Transverse colon (tissue), 4 donors: ENCODE measurements at regions not wholly inside any gene's neighbourhood (a gene's known extent, or its start where the extent isn't known, plus 50 kb on each side); places are given as distances from the start of the nearest gene placed in this dataset.

Source experiments
- DNase-seq: peaks from one replicate; pipeline ENCODE4 v3.0.0-alpha.2; 2019
- H3K27ac ChIP-seq, 4 donors: fragments of 200-600 bp; sonication (generic); 2 replicates each; pipeline ENCODE4 v1.5.1; 2016 to 2018; ENCODE audit warnings: inconsistent platforms in 4 of 4
- H3K27me3 ChIP-seq: fragments of 200-600 bp; sonication (generic); 2 replicates; pipeline ENCODE4 v1.5.1; 2017; ENCODE audit warnings: inconsistent platforms
- H3K36me3 ChIP-seq, 4 donors: fragments of 200-600 bp; sonication (generic); 2 replicates each; pipeline ENCODE4 v1.5.1; 2017 to 2019; ENCODE audit warnings: inconsistent platforms in 4 of 4
- H3K4me1 ChIP-seq, 4 donors: fragments of 200-600 bp; sonication (generic); 2 replicates each; pipeline ENCODE4 v1.5.1; 2017 to 2020; ENCODE audit warnings: inconsistent platforms in 4 of 4
- H3K4me3 ChIP-seq, 4 donors: fragments of 200-600 bp; sonication (generic); 1 replicate in 1 of 4; 2 replicates in 3 of 4; pipeline versions ENCODE4 v1.5.1 to v1.6.1; 2017 to 2019; ENCODE audit warnings: inconsistent platforms in 4 of 4
- H3K9me3 ChIP-seq, 2 donors: fragments of 200-600 bp; sonication (generic); 2 replicates each; pipeline ENCODE4 v1.5.1; 2017 to 2019; ENCODE audit warnings: inconsistent platforms in 2 of 2
- EP300 ChIP-seq: sonication (generic); formaldehyde crosslinking; IDR thresholded peaks from one replicate; pipeline ENCODE4 v1.6.1; 2017; ENCODE audit warnings: antibody characterized with exemption, low read depth
- POLR2A ChIP-seq: fragments of 450-650 bp; IDR thresholded peaks from one replicate; pipeline ENCODE4 v1.6.1; 2016; ENCODE audit warnings: antibody characterized with exemption, mild to moderate bottlenecking, moderate library complexity
- POLR2AphosphoS5 ChIP-seq, 3 donors: sonication (generic); formaldehyde crosslinking; IDR thresholded peaks; one replicate each; pipeline ENCODE4 v1.6.1; 2016; ENCODE audit warnings: antibody characterized with exemption in 3 of 3
- WGBS, 2 donors: methylation state at CpG; one replicate each; pipeline ENCODE4 v1.1.5; 2018; ENCODE audit warnings: low coverage in 1 of 2; 5-methylcytosine and 5-hydroxymethylcytosine counted together
- in situ Hi-C, 4 donors: fragments of 200-750 bp; cut with MboI; loops; one replicate each; pipeline versions ENCODE4 v1.15.0 to v1.15.1; 2017; ENCODE audit warnings: low sequenced_read_pairs in 3 of 4, low pct_ligation_motif_present in 1 of 4, low pct_unique_long_range_greater_than_20kb in 1 of 4
- intact Hi-C: fragments of 100-400 bp; cut with DNase I; formaldehyde crosslinking; loops from one replicate; pipeline ENCODE4 v1.15.1; 2023; ENCODE audit warnings: low total_unique reads
- TF ChIP-seq, protein P1 (sequence below), 5 experiments: fragments of 200-600 bp in 3 of 5; fragments of 450-650 bp in 2 of 5; sonication (generic) in 3 of 5; IDR thresholded peaks; 1 replicate in 2 of 5; 2 replicates in 3 of 5; pipeline ENCODE4 v1.5.1; 2016 to 2017; ENCODE audit warnings: antibody characterized with exemption in 5 of 5, inconsistent platforms in 3 of 5, mild to moderate bottlenecking in 2 of 5, moderate library complexity in 1 of 5

DNA sequence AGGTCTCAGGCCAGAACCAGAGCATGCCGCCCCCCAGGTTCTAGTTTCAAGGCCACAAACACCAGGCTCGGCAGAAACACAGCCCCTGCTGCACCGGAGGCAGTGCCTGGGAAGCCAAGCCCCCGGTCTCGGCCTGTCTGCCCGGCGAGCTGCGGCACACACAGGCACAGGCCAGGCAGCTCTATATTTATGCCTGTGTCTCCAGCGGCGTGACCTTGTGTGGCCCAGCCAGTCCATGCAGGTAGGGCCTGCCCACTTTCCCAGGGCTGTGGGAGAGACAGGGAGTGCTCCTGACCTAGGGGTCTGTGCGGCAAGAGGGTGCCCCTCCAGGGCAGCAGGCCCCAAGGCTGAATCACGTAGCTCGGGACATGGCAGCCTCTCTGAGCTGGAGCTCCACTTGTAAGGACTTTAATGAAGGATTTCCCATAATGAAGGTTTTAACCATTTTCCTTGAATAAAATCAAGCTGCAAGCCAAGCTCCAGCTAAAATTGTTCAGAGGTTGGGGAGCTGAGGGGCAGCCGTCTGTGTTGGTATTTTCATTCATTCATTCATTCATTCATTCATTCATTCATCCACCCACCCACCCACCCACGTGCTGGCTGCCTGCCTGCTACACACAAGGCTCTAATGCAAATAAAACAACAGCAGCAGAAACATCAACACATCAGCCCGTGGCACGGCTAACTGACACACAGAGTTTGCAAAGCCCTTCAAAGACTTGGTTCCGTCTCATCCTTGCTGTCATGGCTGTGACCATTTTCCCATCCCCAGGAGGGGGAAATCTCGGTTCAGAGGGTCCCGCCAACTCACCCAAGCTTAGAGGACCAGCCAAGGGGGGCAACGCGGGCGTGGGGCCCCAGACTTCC, 92.0 kb downstream of the RFLNA start:
- Histone ChIP-seq H3K27me3 (no peaks in the 10 kb centered on the region), H3K36me3 (peaks cover 0 to 3% (median 0%) of the 10 kb centered on the region in 4 donors), H3K4me3 (peak overlapping the region in 2 of 4 donors; percentile 45 to 60), H3K4me1 (peaks cover 38 to 66% (median 52%) of the 10 kb centered on the region in 4 donors), H3K27ac (peak overlapping the region; percentile 87 to 92 (median 91)), H3K9me3 (no peaks in the 10 kb centered on the region)
- in situ Hi-C loops (loop anchor here in 1 of 4 donors (25.0 kb wide), 1 partner anchor 375 kb away; no protein-coding TSS in a partner anchor), intact Hi-C loops (loop anchor here (5.0 kb wide), 1 partner anchor 35 kb away; no protein-coding TSS in a partner anchor)
- DNase-seq = no peak
- no peak for TF ChIP-seq POLR2AphosphoS5 (IDR thresholded peaks at IDR 0.05)
- TF ChIP-seq POLR2A = no peak
- TF ChIP-seq, protein P1, sequence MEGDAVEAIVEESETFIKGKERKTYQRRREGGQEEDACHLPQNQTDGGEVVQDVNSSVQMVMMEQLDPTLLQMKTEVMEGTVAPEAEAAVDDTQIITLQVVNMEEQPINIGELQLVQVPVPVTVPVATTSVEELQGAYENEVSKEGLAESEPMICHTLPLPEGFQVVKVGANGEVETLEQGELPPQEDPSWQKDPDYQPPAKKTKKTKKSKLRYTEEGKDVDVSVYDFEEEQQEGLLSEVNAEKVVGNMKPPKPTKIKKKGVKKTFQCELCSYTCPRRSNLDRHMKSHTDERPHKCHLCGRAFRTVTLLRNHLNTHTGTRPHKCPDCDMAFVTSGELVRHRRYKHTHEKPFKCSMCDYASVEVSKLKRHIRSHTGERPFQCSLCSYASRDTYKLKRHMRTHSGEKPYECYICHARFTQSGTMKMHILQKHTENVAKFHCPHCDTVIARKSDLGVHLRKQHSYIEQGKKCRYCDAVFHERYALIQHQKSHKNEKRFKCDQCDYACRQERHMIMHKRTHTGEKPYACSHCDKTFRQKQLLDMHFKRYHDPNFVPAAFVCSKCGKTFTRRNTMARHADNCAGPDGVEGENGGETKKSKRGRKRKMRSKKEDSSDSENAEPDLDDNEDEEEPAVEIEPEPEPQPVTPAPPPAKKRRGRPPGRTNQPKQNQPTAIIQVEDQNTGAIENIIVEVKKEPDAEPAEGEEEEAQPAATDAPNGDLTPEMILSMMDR (IDR thresholded peaks at IDR 0.05) = no peak
- TF ChIP-seq EP300 = no peak
- 73% methylated on average over 22 of the region's 23 CpGs; no CpG with 5 or more reads in 1 of the 2 donors for WGBS, 2 donors

DNA sequence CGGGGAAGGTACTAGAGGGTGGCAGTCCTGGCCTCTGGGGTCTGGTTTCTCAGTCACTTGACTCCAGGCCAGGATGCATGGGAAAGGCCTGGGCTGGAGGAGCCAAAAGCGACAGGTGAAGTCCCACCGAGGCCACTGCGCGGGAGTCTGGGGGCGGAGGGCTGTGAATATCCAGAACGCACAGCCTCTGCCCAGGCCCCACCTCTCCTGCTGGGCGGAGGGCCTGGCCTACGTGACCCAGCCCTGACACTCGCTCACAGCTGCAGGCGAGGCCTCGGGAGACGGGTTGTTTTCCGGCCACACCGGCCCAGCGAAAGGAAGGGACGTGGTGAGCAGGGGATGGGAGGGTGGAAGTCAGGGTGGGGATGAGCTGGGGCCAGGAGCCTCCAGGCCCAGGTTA, 91.2 kb downstream of the RFLNA start:
- 78% methylated on average over 17 of the region's 17 CpGs; no CpG with 5 or more reads in 1 of the 2 donors for WGBS, 2 donors
- no peak for TF ChIP-seq EP300
- TF ChIP-seq, protein P1 (IDR thresholded peaks at IDR 0.05) = no peak
- no peak for TF ChIP-seq POLR2AphosphoS5 (IDR thresholded peaks at IDR 0.05)
- no peak for TF ChIP-seq POLR2A
- in situ Hi-C loops = loop anchor here in 1 of 4 donors (25.0 kb wide), 1 partner anchor 376 kb away; no protein-coding TSS in a partner anchor
- peaks cover 0 to 3% (median 0%) of the 10 kb centered on the region in 4 donors for H3K36me3 ChIP-seq
- H3K4me1 ChIP-seq = peaks cover 46 to 66% (median 56%) of the 10 kb centered on the region in 4 donors
- no peak overlapping the region for H3K4me3 ChIP-seq
- intact Hi-C loops = loop anchor here (5.0 kb wide), 1 partner anchor 36 kb away; no protein-coding TSS in a partner anchor
- DNase-seq = no peak
- H3K9me3 ChIP-seq = no peaks in the 10 kb centered on the region
- H3K27me3 ChIP-seq = no peaks in the 10 kb centered on the region
- H3K27ac ChIP-seq = peak overlapping the region; percentile 9 to 92 (median 89)

DNA sequence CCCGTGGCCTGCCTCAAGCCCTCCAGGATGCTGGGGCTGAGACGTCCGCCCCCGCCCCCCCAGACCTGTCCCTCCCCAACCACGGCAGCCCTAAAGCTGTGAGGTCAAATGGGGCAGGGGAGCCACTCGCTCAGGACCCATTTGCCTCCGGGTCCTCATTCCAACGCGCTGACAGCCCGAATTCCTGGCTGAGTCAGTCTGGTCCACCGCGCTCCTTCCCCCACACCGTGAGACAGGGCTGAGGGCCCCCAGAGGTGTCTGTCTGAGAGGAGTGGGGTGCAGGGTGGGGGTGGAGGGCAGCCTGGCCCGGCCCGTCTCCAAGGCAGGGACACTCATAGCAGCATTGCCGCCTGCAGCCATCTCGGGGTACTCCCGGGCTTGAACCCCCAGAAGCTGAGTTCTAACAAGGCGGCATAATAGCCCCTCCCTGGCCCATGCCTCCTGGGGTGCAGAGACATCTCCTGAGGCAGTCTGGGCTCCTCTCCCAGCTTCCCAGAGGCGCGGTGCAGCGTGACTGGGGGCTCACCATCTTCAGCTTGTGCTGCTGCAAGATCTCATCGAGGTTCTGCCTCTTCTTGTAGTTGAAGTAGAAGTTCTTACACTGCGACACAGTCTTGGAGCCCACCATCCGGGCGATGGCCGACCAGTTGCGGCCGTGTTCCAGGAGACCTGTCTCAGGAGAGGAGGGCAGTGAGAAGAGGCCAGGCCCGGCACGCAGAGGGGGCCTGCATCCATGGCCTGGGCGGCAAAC, 90.5 kb downstream of the RFLNA start:
- peaks cover 48 to 67% (median 56%) of the 10 kb centered on the region in 4 donors for H3K4me1 ChIP-seq
- intact Hi-C loops (loop anchor here (5.0 kb wide), 1 partner anchor 37 kb away; no protein-coding TSS in a partner anchor), in situ Hi-C loops (loop anchor here in 1 of 4 donors (25.0 kb wide), 1 partner anchor 377 kb away; no protein-coding TSS in a partner anchor)
- H3K27ac ChIP-seq = peak overlapping the region; percentile 9 to 92 (median 89)
- H3K9me3 ChIP-seq = no peaks in the 10 kb centered on the region
- H3K4me3 ChIP-seq = no peak overlapping the region
- no peak for DNase-seq
- WGBS, 2 donors = 83% methylated on average over 32 of the region's 32 CpGs; no CpG with 5 or more reads in 1 of the 2 donors
- H3K36me3 ChIP-seq = peaks cover 0 to 3% (median 0%) of the 10 kb centered on the region in 4 donors
- no peaks in the 10 kb centered on the region for H3K27me3 ChIP-seq
- TF ChIP-seq POLR2A = no peak
- TF ChIP-seq, protein P1 (IDR thresholded peaks at IDR 0.05) = no peak
- TF ChIP-seq POLR2AphosphoS5 (IDR thresholded peaks at IDR 0.05) = no peak
- no peak for TF ChIP-seq EP300
